OCI-LY3 (cell line): ENCODE measurements at regions not wholly inside any gene's neighbourhood (a gene's known extent, or its start where the extent isn't known, plus 50 kb on each side); places are given as distances from the start of the nearest gene placed in this dataset.

Experiments
- H2AFZ ChIP-seq: fragments of 200-600, 300-600 bp; shearing (Covaris generic); 2 replicates; pipeline ENCODE4 v1.6.0; 2014; ENCODE audit warnings: antibody characterized with exemption, low read depth, low read length
- H3K27ac ChIP-seq: fragments of 200-600, 300-600 bp; sonication (generic); 2 replicates; pipeline ENCODE4 v1.5.1; 2014; ENCODE audit warnings: mild to moderate bottlenecking, low read length, moderate library complexity, mixed read lengths
- H3K27me3 ChIP-seq: fragments of 200-600, 300-600 bp; sonication (generic); 2 replicates; pipeline ENCODE4 v1.6.1; 2014; ENCODE audit warnings: low read depth, low read length, mixed read lengths
- H3K36me3 ChIP-seq: fragments of 200-600, 300-600 bp; sonication (generic); replicated peaks from 2 replicates; pipeline ENCODE3; 2014; ENCODE audit warnings: low read depth, low read length, mixed read lengths
- H3K4me1 ChIP-seq: fragments of 300-600, 200-600 bp; sonication (generic); 2 replicates; pipeline ENCODE4 v1.6.1; 2014; ENCODE audit warnings: low read length, mixed read lengths
- H3K4me2 ChIP-seq: fragments of 200-600, 300-600 bp; sonication (generic); 2 replicates; pipeline ENCODE4 v1.6.1; 2014; ENCODE audit warnings: low read length, mixed read lengths
- H3K4me3 ChIP-seq: fragments of 300-600, 200-600 bp; sonication (generic); 2 replicates; pipeline ENCODE4 v1.5.1; 2014; ENCODE audit warnings: antibody characterized with exemption, mild to moderate bottlenecking, low read length, moderate library complexity
- H3K79me2 ChIP-seq: fragments of 300-600, 200-600 bp; shearing (Covaris generic); 2 replicates; pipeline ENCODE4 v1.6.1; 2014; ENCODE audit warnings: mild to moderate bottlenecking, low read length, mixed read lengths
- H3K9ac ChIP-seq: fragments of 300-600, 200-600 bp; shearing (Covaris generic); 2 replicates; pipeline ENCODE4 v1.6.0; 2014; ENCODE audit warnings: mild to moderate bottlenecking, low read length, moderate library complexity
- H3K9me3 ChIP-seq: fragments of 200-600, 300-600 bp; shearing (Covaris generic); 2 replicates; pipeline ENCODE4 v1.6.1; 2014; ENCODE audit warnings: low read length, mixed read lengths; ENCODE audit not compliant: insufficient read depth
- H4K20me1 ChIP-seq: fragments of 200-600, 300-600 bp; sonication (generic); 2 replicates; pipeline ENCODE4 v1.6.1; 2016; ENCODE audit warnings: low read length, mixed read lengths; ENCODE audit not compliant: insufficient read depth
- EZH2phosphoT487 ChIP-seq: fragments of 200-600 bp; shearing (Covaris generic); IDR thresholded peaks from 2 replicates; pipeline ENCODE4 v1.6.1; 2018; ENCODE audit warnings: antibody characterized with exemption, mixed run types, low read depth
- TF ChIP-seq, protein P1 (sequence below): fragments of 200-600, 300-600 bp; sonication (generic); IDR thresholded peaks from 2 replicates; pipeline ENCODE4 v1.5.1; 2014; ENCODE audit warnings: antibody characterized with exemption, low read length, low read depth

DNA sequence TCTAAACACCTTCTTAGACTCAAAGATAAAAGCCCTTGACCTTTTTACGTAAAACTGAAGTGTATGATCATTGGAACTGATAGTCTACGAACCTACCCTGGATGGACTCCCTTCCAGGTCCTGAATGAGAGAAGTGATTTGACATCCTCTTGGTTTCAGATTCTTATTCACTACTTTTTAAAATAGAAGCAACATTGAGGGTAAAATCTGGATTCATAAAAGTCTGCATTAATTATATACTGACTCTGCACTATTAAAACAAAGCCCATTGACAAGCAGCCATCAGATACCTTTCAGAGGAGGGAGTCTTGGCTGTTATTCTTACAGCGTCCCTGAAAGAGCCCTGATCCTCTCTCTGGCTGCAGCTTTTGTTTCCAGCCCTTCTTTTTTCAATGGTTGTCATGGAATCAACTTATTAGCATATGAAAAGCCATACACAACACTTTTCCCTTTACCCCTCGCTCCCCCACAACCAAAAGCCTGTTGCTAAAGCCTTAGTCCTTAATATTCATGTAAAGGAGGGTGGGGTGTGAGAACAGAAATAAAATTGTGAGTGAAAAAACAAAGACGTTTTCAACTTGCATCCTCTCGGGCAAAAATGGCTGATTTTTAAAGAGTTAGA is 270.0 kb upstream of the MARCKS start:
- Histone ChIP-seq H3K9ac (no peak overlapping the region), H3K4me1 (peaks cover 10% of the 10 kb centered on the region), H3K4me2 (no peak overlapping the region), H3K4me3 (no peak overlapping the region), H3K79me2 (no peaks in the 10 kb centered on the region), H4K20me1 (no peaks in the 10 kb centered on the region), H3K36me3 (no peaks in the 10 kb centered on the region), H3K27me3 (no peaks in the 10 kb centered on the region), H3K9me3 (no peaks in the 10 kb centered on the region), H3K27ac (no peak overlapping the region), H2AFZ (no peak overlapping the region)
- TF ChIP-seq, protein P1, sequence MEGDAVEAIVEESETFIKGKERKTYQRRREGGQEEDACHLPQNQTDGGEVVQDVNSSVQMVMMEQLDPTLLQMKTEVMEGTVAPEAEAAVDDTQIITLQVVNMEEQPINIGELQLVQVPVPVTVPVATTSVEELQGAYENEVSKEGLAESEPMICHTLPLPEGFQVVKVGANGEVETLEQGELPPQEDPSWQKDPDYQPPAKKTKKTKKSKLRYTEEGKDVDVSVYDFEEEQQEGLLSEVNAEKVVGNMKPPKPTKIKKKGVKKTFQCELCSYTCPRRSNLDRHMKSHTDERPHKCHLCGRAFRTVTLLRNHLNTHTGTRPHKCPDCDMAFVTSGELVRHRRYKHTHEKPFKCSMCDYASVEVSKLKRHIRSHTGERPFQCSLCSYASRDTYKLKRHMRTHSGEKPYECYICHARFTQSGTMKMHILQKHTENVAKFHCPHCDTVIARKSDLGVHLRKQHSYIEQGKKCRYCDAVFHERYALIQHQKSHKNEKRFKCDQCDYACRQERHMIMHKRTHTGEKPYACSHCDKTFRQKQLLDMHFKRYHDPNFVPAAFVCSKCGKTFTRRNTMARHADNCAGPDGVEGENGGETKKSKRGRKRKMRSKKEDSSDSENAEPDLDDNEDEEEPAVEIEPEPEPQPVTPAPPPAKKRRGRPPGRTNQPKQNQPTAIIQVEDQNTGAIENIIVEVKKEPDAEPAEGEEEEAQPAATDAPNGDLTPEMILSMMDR: no peak
- TF ChIP-seq EZH2phosphoT487: no peak

DNA sequence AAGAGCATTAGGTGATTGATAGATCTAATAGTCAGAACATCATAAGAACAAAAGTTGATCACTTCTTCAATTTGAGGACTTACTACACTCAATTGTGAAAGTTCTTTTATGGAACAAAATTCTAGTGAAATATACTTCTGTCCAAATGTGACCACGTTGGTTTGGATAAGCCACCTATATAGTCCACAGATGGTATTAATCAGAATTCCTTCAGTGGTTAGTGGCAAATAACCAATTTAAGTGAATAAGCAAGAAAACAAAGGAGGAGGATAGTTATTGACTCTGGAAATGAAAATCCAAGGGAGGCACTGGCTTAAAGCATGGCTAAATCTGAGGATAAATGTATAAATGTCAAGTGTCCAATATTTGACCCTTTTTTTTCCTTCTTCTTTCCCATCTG is 268.5 kb upstream of the MARCKS start:
- Histone ChIP-seq H3K36me3 (no peaks in the 10 kb centered on the region), H3K4me3 (no peak overlapping the region), H3K79me2 (no peaks in the 10 kb centered on the region), H3K4me2 (no peak overlapping the region), H2AFZ (no peak overlapping the region), H4K20me1 (no peaks in the 10 kb centered on the region), H3K27me3 (no peaks in the 10 kb centered on the region), H3K9ac (no peak overlapping the region), H3K4me1 (peaks cover 20% of the 10 kb centered on the region), H3K9me3 (no peaks in the 10 kb centered on the region), H3K27ac (no peak overlapping the region)
- TF ChIP-seq, protein P1: no peak
- TF ChIP-seq EZH2phosphoT487: no peak

DNA sequence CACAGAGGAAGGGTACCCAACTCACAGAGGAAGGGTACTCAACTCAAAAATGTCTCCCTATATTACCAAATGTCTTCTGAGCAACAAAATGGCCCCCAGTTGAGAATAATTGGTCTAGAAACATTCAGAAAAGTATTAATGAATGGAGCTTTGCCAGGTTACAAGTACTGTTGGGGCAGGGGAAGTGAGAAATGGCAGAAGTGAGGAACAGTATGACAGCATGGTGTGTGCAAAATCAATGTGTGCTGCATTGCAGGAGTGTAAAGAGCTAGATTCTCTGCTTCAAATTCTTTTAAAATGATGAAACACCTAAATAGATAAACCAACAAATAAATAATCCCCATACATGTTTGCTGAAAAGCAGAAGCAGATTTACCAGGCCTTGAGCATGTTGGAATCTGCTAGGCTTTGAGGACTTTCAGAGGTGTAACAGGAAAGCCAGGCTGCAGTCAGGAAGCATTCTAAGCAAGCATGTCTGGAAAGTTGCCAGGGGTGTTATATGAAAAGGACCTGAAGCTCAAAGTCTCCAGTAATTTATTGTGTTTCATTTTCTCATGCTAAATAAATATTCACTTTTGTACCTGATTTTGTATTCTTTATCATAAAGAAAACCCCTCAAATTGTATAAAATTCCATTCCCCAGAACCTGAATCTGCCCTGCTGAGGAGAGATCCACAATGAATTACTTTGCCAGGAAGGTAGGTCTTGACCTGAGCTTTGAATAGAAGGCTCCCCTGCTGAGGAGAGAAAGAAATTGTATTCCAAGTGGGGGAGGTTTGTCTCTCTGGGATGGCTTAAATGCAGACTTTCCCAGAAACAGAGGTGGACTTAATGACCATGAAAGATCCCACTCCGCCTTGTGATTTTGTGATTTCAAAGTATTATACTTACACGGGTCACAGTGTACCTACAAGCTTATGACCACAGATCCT is 265.0 kb upstream of the MARCKS start:
- H3K9me3 ChIP-seq: no peaks in the 10 kb centered on the region
- H3K27ac ChIP-seq: peak overlapping the region; percentile 23; the same call in 1 of the 2 replicates
- peak overlapping the region; percentile 83 for H2AFZ ChIP-seq
- H3K36me3 ChIP-seq: no peaks in the 10 kb centered on the region
- H3K79me2 ChIP-seq: no peaks in the 10 kb centered on the region
- no peak overlapping the region for H3K4me3 ChIP-seq
- H3K27me3 ChIP-seq: no peaks in the 10 kb centered on the region
- 0 out of 2 replicates have a peak overlapping the region, but pooled peaks have one; percentile 7 for H3K4me2 ChIP-seq
- no peaks in the 10 kb centered on the region for H4K20me1 ChIP-seq
- TF ChIP-seq, protein P1: no peak
- no peak for TF ChIP-seq EZH2phosphoT487
- peaks cover 35% of the 10 kb centered on the region for H3K4me1 ChIP-seq
- no peak overlapping the region for H3K9ac ChIP-seq

DNA sequence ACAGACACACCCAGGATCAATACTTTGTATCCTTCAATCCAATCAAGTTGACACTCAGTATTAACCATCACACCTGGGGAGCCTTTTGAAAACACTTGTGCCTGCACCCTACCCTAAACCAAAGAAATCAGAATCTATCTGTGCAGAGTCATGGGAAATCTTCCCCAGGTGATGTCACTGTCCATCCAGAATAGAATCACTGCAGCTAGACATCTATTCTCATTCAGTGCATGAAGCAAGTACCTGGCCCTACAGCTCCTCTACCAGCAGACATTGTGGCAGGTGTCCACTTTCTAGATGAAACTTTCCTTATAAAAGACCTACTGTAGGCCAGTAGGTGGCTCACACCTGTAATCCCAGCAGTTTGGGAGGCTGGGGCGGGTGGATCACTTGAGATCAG is 262.4 kb upstream of the MARCKS start:
- H3K9ac ChIP-seq: no peak overlapping the region
- H4K20me1 ChIP-seq: no peaks in the 10 kb centered on the region
- no peaks in the 10 kb centered on the region; the same call in 1 of the 2 replicates for H3K9me3 ChIP-seq
- H3K36me3 ChIP-seq: no peaks in the 10 kb centered on the region
- no peak overlapping the region for H2AFZ ChIP-seq
- H3K4me1 ChIP-seq: peaks cover 40% of the 10 kb centered on the region
- no peak overlapping the region for H3K27ac ChIP-seq
- TF ChIP-seq, protein P1: no peak
- no peak for TF ChIP-seq EZH2phosphoT487
- H3K4me2 ChIP-seq: no peak overlapping the region
- no peaks in the 10 kb centered on the region for H3K79me2 ChIP-seq
- no peaks in the 10 kb centered on the region for H3K27me3 ChIP-seq
- H3K4me3 ChIP-seq: no peak overlapping the region
